IPS-18a (cell line): ENCODE measurements at regions not wholly inside any gene's neighbourhood (a gene's known extent, or its start where the extent isn't known, plus 50 kb on each side); places are given as distances from the start of the nearest gene placed in this dataset.
A peak's percentile ranks its signal among the peaks of the same experiment; 100 is the strongest.
"Not testable (repeated sequence)": the region's sequence is repeated elsewhere in the genome, so short reads cannot be mapped to it uniquely, and the experiment has no call there.

Source experiments
- H3K27ac ChIP-seq: one replicate; pipeline ENCODE4 v1.5.1; 2013; ENCODE audit warnings: low read length
- H3K27me3 ChIP-seq: one replicate; pipeline ENCODE4 v1.6.1; 2013; ENCODE audit warnings: mild to moderate bottlenecking, low read length; ENCODE audit not compliant: control insufficient read depth, insufficient read depth
- H3K36me3 ChIP-seq: one replicate; pipeline ENCODE4 v1.6.1; 2013; ENCODE audit warnings: low read depth, low read length; ENCODE audit not compliant: control insufficient read depth
- H3K4me1 ChIP-seq: one replicate; pipeline ENCODE4 v1.6.1; 2013; ENCODE audit warnings: low read depth, low read length; ENCODE audit not compliant: control insufficient read depth
- H3K4me3 ChIP-seq: one replicate; pipeline ENCODE4 v1.5.1; 2013; ENCODE audit warnings: low read length
- H3K9ac ChIP-seq: one replicate; pipeline ENCODE4 v1.6.1; 2013; ENCODE audit warnings: mild to moderate bottlenecking, low read length, moderate library complexity
- H3K9me3 ChIP-seq: one replicate; pipeline ENCODE4 v1.6.1; 2013; ENCODE audit warnings: low read depth, low read length; ENCODE audit not compliant: control insufficient read depth

DNA sequence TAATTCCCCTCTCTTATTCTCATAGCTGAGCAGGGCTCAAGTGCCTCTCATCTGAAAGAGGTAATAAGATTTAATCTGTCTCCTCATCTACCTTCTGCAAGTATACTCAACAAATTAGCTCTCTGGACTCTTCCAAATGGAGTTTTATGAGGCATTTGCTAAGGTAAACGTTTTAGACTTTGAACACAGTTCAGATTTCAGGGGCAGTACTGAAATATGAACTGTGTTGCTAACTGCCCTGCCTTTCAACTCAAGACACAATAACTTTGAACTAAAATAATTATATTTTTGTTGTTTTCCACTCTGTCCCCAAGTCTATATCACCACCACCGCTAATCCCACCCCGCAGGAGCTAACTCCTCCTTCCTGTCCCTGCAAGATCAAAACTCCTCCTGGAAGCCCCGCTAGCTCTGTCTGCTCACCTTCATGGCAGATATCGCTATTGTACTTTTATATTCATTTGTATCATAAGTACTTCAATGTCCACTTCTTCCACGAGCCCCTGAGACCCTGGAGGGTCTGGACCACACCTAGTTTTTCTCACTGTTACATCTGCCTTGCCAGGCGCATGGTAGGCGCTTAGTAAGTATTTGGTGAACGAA is 90.7 kb upstream of the DRD5 start:
- not testable (repeated sequence) for H3K27ac ChIP-seq, H3K36me3 ChIP-seq, H3K9me3 ChIP-seq, H3K4me1 ChIP-seq, H3K27me3 ChIP-seq
- Histone ChIP-seq H3K9ac (peak overlapping the region; percentile 18), H3K4me3 (peak overlapping the region; percentile 56)

- Histone ChIP-seq H3K4me3 (peak overlapping the region; percentile 56), H3K9ac (peak overlapping the region; percentile 18), H3K27me3 (no peaks in the 10 kb centered on the region), H3K9me3 (no peaks in the 10 kb centered on the region), H3K4me1 (peaks cover 4% of the 10 kb centered on the region), H3K27ac (no peak overlapping the region), H3K36me3 (no peaks in the 10 kb centered on the region)
These were observed 90.0 kb upstream of the DRD5 start for GRCh38 chr4:9691238-9692065.

DNA sequence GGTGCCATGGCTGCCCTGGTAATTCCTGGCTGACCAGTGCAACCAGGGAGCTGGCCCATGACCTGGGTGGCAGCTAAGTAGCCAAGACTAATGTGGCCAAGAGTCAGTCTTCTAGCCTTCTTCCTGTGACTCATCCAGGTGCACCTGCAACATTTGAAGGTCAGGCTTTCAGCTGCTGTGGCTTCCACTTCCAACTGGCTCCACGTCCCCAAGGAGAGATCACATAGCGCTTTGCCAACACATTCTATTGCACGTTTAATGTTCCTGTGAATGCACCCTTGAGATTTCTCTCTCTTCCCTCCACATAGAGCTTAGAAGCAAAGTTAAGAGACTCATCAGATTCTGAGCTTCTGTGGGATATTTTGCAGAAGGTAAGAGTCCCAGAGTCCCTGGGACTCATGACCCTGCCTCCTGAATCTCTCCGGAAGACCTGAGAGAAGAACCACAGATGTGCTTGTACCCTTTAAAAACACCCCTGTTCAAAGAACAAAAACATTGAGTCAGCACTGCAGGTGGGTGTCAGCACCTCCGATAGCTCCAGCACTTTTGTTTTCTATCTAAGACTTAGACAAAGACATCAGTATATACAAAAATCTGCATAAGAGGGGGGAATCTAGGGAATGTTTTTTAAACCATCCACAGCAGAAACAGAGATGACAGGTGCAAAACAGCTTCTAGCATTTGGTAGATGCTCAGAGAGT is 88.5 kb upstream of the DRD5 start:
- H3K4me1 ChIP-seq, H3K4me3 ChIP-seq, H3K9ac ChIP-seq, H3K27ac ChIP-seq, H3K27me3 ChIP-seq, H3K36me3 ChIP-seq, H3K9me3 ChIP-seq: not testable (repeated sequence)

GRCh38 chr4:9694403-9694802 is 87.0 kb upstream of the DRD5 start:
- not testable (repeated sequence) for H3K27ac ChIP-seq, H3K4me3 ChIP-seq, H3K36me3 ChIP-seq, H3K4me1 ChIP-seq, H3K9me3 ChIP-seq, H3K27me3 ChIP-seq, H3K9ac ChIP-seq

DNA sequence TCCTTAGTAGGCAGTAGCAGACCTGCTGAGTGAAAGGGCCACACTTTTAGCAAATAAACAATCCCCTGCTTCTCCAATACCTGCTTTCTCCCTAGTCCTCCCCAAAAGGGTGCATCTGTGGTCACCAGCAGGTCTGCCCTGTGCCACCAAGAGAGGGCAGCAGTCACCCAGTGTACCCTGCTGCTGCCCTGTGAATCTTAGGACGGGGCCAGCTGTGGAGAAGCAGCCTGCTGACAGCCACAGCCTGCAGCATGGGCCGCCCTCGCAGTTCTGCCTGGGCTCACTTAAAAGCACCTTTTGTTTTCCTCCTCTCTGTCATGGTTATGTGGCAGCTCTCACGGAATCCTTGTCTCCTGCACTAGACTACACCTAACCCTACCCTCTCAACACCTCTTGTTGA is 85.4 kb upstream of the DRD5 start:
- not testable (repeated sequence) for H3K9ac ChIP-seq, H3K27me3 ChIP-seq

GRCh38 chr4:9696561-9696960 is 84.9 kb upstream of the DRD5 start:
- not testable (repeated sequence) for H3K9ac ChIP-seq, H3K27ac ChIP-seq, H3K4me3 ChIP-seq, H3K27me3 ChIP-seq, H3K36me3 ChIP-seq, H3K9me3 ChIP-seq, H3K4me1 ChIP-seq

More for the DNA sequence above, 85.4 kb upstream of the DRD5 start:
- H3K27ac ChIP-seq, H3K9me3 ChIP-seq, H3K36me3 ChIP-seq, H3K4me3 ChIP-seq, H3K4me1 ChIP-seq: not testable (repeated sequence)

DNA sequence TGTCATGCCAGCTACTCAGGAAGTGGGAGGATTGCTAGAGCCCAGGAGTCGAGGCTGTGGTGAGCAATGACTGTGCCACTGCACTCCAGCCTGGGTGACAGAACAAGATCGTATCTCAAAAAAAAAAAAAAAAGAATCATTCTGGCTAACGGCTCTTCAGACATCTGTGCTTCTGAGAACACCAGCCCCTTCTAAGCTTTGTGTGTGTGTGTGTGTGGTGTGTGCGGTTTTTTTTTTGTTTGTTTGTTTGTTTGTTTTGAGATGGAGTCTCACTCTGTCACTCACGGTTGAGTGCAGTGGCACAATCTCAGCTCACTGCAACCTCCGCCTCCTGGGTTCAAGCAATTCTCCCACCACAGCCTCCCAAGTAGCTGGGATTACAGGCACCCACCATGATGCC is 79.4 kb upstream of the DRD5 start:
- not testable (repeated sequence) for H3K4me1 ChIP-seq, H3K9ac ChIP-seq, H3K9me3 ChIP-seq, H3K27ac ChIP-seq, H3K27me3 ChIP-seq, H3K4me3 ChIP-seq, H3K36me3 ChIP-seq

DNA sequence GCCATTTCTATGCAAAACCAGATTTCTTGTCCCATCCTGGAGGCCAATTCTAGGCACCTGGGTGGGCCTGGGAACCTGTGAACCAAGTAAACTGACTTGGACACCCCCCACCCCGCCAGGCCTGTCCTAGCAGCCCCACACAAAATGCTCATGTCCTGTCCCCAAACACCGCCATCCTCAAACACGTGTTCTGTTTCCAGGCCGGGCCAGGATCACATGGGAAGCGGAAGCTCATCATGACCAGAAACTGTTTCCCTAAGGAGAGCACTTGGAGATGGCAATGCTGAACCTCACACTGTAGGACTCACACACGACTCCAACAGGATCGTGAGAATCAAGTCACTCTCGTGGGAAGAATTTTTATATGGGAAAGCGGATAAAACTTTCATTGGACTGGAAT is 78.7 kb upstream of the DRD5 start:
- H3K36me3 ChIP-seq, H3K27ac ChIP-seq, H3K4me1 ChIP-seq, H3K27me3 ChIP-seq, H3K4me3 ChIP-seq, H3K9me3 ChIP-seq, H3K9ac ChIP-seq: not testable (repeated sequence)

DNA sequence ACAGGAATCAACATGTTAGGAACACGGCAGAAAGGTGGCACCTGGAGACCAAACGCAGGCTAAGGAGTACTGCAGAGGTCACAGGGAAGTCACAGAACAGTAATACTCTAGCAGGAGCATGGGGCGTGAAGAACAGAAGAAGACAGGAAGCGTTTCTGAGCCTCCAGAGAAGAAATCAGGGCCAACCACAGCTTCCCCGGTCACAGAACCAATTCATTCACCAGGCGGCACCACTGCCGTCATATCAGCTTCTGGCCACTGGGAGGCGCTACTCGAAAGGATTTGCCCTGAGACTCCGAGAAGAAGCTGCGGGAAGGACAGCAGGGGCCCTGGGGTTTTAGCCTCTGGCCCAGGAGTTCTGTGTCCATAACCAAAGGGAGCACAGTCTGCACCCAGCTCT is 78.0 kb upstream of the DRD5 start:
- Histone ChIP-seq H3K4me3 (no peak overlapping the region), H3K36me3 (no peaks in the 10 kb centered on the region), H3K27me3 (no peaks in the 10 kb centered on the region), H3K9me3 (no peaks in the 10 kb centered on the region), H3K4me1 (no peaks in the 10 kb centered on the region), H3K27ac (no peak overlapping the region), H3K9ac (no peak overlapping the region)

GRCh38 chr4:9704126-9704525 is 77.3 kb upstream of the DRD5 start:
- H3K4me1 ChIP-seq, H3K9me3 ChIP-seq, H3K27ac ChIP-seq, H3K9ac ChIP-seq, H3K4me3 ChIP-seq, H3K36me3 ChIP-seq, H3K27me3 ChIP-seq: not testable (repeated sequence)

GRCh38 chr4:9704551-9705332 is 76.7 kb upstream of the DRD5 start:
- no peak overlapping the region for H3K27ac ChIP-seq
- H3K9me3 ChIP-seq = no peaks in the 10 kb centered on the region
- H3K4me1 ChIP-seq = no peaks in the 10 kb centered on the region
- no peaks in the 10 kb centered on the region for H3K36me3 ChIP-seq
- no peaks in the 10 kb centered on the region for H3K27me3 ChIP-seq
- no peak overlapping the region for H3K4me3 ChIP-seq
- H3K9ac ChIP-seq = no peak overlapping the region
